ENCODE measurements at regions not wholly inside any gene's neighbourhood (a gene's known extent, or its start where the extent isn't known, plus 50 kb on each side); places are given as distances from the start of the nearest gene placed in this dataset.

DNA sequence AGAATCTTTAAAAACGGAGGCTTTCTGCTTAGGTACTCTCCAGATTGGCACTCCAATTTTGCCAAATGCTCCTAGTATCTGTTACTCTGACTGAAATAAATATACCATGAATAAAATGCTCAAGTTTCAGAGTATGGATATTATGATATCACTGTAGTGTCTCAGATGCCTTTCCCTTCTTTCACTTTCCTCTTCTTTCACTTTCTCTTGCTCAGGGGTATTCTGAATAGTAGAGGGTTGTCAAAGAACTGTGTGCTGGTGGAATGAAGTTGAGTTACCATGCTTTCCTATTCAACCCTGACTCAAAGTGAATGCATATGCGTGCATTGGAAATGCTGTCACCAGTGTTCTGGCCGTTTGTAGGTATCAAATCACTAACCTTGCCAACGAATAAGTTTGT lies 1015.2 kb upstream of the FANCL start:
- intact Hi-C loops (cut with DNase I; ENCODE audit: low total_unique reads) = no loop called here
- H3K4me3 ChIP-seq = no peak overlapping the region
- H3K4me1 ChIP-seq = no peaks in the 10 kb centered on the region
- no peaks in the 10 kb centered on the region for H3K9me3 ChIP-seq
- TF ChIP-seq POLR2AphosphoS5 (IDR thresholded peaks at IDR 0.05) (no peak), POLR2A (IDR thresholded peaks at IDR 0.05) (no peak)
- TF ChIP-seq, protein P1, sequence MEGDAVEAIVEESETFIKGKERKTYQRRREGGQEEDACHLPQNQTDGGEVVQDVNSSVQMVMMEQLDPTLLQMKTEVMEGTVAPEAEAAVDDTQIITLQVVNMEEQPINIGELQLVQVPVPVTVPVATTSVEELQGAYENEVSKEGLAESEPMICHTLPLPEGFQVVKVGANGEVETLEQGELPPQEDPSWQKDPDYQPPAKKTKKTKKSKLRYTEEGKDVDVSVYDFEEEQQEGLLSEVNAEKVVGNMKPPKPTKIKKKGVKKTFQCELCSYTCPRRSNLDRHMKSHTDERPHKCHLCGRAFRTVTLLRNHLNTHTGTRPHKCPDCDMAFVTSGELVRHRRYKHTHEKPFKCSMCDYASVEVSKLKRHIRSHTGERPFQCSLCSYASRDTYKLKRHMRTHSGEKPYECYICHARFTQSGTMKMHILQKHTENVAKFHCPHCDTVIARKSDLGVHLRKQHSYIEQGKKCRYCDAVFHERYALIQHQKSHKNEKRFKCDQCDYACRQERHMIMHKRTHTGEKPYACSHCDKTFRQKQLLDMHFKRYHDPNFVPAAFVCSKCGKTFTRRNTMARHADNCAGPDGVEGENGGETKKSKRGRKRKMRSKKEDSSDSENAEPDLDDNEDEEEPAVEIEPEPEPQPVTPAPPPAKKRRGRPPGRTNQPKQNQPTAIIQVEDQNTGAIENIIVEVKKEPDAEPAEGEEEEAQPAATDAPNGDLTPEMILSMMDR (IDR thresholded peaks at IDR 0.05) = no peak
- DNase-seq (ENCODE audit: low spot score in 2 of 2) = no peak
- no peaks in the 10 kb centered on the region for H3K27me3 ChIP-seq
- H3K27ac ChIP-seq = no peak overlapping the region
- no peaks in the 10 kb centered on the region for H3K36me3 ChIP-seq

DNA sequence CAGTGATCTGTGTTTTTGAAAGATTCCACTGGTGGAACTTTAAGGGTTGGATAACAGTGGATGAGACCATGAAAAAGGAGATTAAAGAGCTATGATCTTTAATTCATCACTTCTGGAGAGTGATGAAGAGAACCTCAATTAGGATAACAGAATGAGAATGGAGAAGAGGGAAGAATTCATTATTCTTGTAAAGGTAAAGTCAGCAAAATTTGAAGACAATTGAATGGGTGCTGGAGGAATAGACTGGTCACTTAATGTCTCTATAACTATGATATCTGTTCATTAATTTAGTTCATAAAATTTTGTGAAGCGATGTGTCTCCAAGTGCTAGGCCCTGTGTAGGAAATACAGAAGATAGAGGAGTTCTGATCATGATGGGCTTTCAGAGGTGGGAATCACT lies 1013.2 kb upstream of the FANCL start:
- no peak for DNase-seq (ENCODE audit: low spot score in 2 of 2)
- no peak for TF ChIP-seq POLR2AphosphoS5 (IDR thresholded peaks at IDR 0.05)
- TF ChIP-seq, protein P1 (IDR thresholded peaks at IDR 0.05) = no peak
- TF ChIP-seq POLR2A (IDR thresholded peaks at IDR 0.05) = no peak
- Histone ChIP-seq H3K36me3 (no peaks in the 10 kb centered on the region), H3K4me1 (no peaks in the 10 kb centered on the region), H3K9me3 (no peaks in the 10 kb centered on the region), H3K27me3 (no peaks in the 10 kb centered on the region), H3K27ac (no peak overlapping the region), H3K4me3 (no peak overlapping the region)
- intact Hi-C loops (cut with DNase I; ENCODE audit: low total_unique reads) = no loop called here

DNA sequence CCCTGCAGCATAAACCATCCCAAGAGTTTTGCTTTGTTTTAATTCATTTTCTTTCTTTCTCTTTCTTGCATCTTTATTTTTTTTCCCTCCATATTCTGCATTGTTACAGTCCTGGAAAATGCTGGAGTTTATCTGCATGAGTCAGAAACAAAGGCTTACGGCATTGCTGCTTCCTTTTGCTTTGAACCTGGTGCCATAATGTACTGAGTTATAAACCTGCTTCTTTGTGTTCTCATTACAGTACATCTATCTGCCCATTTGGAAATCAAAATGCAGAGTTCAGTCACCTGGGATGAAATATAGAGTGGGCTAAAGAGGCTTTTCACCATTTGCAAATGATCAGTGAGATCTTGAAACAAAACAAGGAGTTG lies 1009.2 kb upstream of the FANCL start:
- Histone ChIP-seq H3K36me3 (no peaks in the 10 kb centered on the region), H3K4me3 (no peak overlapping the region), H3K27me3 (no peaks in the 10 kb centered on the region), H3K27ac (no peak overlapping the region), H3K9me3 (no peaks in the 10 kb centered on the region), H3K4me1 (no peaks in the 10 kb centered on the region)
- DNase-seq (ENCODE audit: low spot score in 2 of 2) = no peak
- TF ChIP-seq, protein P1 (IDR thresholded peaks at IDR 0.05) = no peak
- no peak for TF ChIP-seq POLR2A (IDR thresholded peaks at IDR 0.05)
- TF ChIP-seq POLR2AphosphoS5 (IDR thresholded peaks at IDR 0.05) = no peak
- intact Hi-C loops (cut with DNase I; ENCODE audit: low total_unique reads) = no loop called here

DNA sequence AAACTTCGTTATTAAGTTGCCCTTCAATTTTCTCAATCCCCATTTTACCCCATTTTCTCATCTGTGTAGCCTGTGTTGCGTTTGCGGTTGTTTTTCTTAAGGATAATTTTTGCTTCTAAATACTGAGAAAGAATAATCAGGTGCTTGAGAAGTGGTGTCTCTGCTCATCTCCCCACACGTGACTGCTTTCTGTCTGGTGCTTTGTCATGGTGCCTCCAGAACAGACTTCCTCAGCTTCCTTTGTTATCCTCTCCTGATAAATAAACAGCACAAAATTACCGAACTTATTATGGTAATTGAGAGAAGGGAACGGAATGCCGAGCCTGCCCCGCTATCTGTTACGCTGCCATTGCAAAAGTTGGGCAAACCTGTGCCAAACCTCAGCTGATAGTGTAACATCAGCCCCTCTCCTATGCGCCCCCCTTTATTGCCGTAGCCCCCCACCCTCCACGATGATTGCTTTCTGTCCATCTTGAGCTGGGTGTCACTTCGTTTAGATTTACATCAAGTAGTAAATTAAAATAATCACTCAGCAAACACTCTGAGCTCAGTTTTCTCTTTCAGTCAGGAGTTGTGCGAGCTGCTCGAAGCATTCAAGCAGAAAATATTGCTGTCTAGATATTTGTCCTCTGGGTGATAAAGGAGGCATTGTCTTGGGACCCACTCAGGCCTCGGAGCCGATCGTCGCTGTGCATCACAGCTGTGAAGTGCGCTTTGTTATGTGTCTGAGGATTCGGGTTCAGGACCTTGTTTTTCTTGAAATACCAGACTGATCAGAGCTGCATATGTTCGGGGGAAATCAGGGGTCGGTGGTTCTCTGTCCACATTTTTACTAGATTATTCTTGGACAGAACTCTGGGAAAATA lies 1008.5 kb upstream of the FANCL start:
- H3K36me3 ChIP-seq = no peaks in the 10 kb centered on the region
- TF ChIP-seq POLR2A (IDR thresholded peaks at IDR 0.05) (no peak), POLR2AphosphoS5 (IDR thresholded peaks at IDR 0.05) (no peak)
- TF ChIP-seq, protein P1 (IDR thresholded peaks at IDR 0.05) = no peak
- no peak overlapping the region for H3K27ac ChIP-seq
- H3K4me3 ChIP-seq = no peak overlapping the region
- no peaks in the 10 kb centered on the region for H3K27me3 ChIP-seq
- DNase-seq (ENCODE audit: low spot score in 2 of 2) = no peak
- H3K9me3 ChIP-seq = no peaks in the 10 kb centered on the region
- no peaks in the 10 kb centered on the region for H3K4me1 ChIP-seq
- intact Hi-C loops (cut with DNase I; ENCODE audit: low total_unique reads) = no loop called here

DNA sequence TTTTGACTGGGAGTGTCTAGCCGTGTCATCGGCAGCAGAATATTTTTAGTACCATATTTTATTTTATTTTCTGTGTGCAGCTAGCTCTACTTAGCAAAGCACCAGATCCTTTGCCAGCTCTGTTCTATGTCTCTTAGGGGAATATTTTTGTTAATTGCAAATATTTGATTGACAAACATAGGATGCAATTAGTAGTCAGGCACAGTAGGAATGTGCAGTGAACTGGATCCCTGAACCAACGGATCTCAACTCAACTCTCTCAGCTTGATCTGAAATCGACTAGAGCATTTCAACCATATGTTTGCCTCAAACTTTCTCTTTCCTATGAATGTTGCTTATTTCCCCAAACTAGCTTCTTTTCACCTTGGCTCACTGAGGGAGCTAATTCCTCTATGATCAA lies 998.0 kb upstream of the FANCL start:
- no peak overlapping the region for H3K4me3 ChIP-seq
- H3K27me3 ChIP-seq = no peaks in the 10 kb centered on the region
- no peak overlapping the region for H3K27ac ChIP-seq
- DNase-seq (ENCODE audit: low spot score in 2 of 2) = no peak
- intact Hi-C loops (cut with DNase I; ENCODE audit: low total_unique reads) = no loop called here
- H3K36me3 ChIP-seq = no peaks in the 10 kb centered on the region
- TF ChIP-seq POLR2AphosphoS5 (IDR thresholded peaks at IDR 0.05) (no peak), POLR2A (IDR thresholded peaks at IDR 0.05) (no peak)
- TF ChIP-seq, protein P1 (IDR thresholded peaks at IDR 0.05) = no peak
- no peaks in the 10 kb centered on the region for H3K4me1 ChIP-seq
- H3K9me3 ChIP-seq = no peaks in the 10 kb centered on the region
